GM10266 (cell line): ENCODE measurements at regions not wholly inside any gene's neighbourhood (a gene's known extent, or its start where the extent isn't known, plus 50 kb on each side); places are given as distances from the start of the nearest gene placed in this dataset.

Experiments
- DNase-seq: peaks from one replicate; pipeline ENCODE4 v3.0.0; 2012; ENCODE audit errors: extremely low spot score
- CTCF ChIP-seq: IDR thresholded peaks from 2 replicates; pipeline ENCODE4 v1.5.1; 2012; ENCODE audit warnings: mild to moderate bottlenecking, low read depth; ENCODE audit not compliant: control insufficient read depth, insufficient read depth; ENCODE audit errors: missing control alignments

- DNase-seq, result no peak
- no peak for TF ChIP-seq CTCF
Measured at GRCh38 chr3:99542767-99543518, 95.5 kb upstream of the COL8A1 start.

DNA sequence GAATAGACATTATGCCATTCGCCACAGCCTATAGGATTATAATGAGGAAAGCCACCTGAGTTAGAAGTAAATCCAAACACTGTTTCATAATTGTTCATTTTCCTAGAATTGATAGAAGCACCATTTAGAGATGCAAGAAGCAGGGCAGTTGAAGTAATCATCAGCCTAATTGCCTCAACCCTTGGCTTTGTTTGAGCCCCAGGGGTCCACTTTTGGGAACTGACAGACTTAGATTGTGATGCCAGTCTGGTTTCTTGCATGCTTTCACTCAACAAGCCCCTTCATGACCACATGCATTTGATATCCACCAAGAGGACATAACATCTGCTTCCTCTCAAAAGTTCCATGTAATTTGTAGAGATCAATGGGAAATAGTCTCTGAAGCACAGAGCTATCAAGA lies 97.2 kb upstream of the COL8A1 start:
- TF ChIP-seq CTCF, result no peak

GRCh38 chr3:99537416-99537815 lies 101.0 kb upstream of the COL8A1 start:
- TF ChIP-seq CTCF, result no peak
- DNase-seq, result no peak

More for the DNA sequence above, 97.2 kb upstream of the COL8A1 start:
- no peak for DNase-seq

- no peak for DNase-seq
- no peak for TF ChIP-seq CTCF
Measured at GRCh38 chr3:99536555-99537314, 101.7 kb upstream of the COL8A1 start.

- TF ChIP-seq CTCF, result no peak
- peak; percentile 11 for DNase-seq
Measured at GRCh38 chr3:99534951-99535704, 103.3 kb upstream of the COL8A1 start.

DNA sequence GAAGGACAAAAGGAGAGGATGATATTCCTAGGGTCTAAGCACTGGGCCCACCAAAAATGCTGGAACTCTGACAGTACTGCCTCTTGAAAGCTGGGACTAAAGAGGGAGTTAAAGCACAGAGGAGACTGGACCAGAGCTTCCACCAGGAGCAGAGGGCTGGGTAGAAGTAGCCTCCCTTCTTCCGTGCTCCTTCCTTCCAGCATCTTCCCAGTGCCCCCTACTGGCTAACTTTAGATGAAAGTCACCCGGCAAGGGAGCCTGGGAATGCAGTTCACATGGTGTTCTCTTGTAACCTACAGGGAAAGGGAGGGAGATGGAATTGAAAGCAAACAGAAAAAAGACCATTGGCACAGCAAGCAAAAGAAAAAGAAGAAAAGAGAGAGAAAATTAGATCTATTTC lies 106.1 kb upstream of the COL8A1 start:
- peak; percentile 29 for DNase-seq
- TF ChIP-seq CTCF, result peak; percentile 63

DNA sequence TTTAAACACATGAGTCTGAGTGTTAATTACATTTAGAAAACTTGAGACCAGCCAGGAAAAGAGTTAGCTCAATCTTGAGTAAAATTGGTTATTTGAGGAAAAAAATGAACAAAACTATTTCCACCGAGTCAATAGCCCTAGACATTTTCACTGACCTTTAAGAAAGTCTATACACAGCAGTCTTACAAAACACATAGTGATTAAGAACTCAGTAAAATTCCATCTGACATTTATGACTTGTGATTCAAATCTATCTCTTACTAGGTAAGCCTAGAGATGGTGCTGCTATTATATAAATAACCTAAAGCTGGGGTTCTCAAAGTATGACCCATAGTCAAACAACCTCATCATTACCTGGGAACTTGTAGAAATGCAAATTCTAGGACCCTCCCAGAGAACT lies 109.1 kb upstream of the COL8A1 start:
- no peak for TF ChIP-seq CTCF
- DNase-seq, result no peak
